Omental fat pad (tissue), 3 donors: ENCODE measurements at regions not wholly inside any gene's neighbourhood (a gene's known extent, or its start where the extent isn't known, plus 50 kb on each side); places are given as distances from the start of the nearest gene placed in this dataset.

Source experiments
- ATAC-seq: fragments of 150-250 bp; one replicate; pipeline ENCODE4 v1.9.1; 2016; ENCODE audit warnings: mild to moderate bottlenecking, moderate library complexity; ENCODE audit not compliant: low FRiP score
- DNase-seq: peaks from one replicate; pipeline ENCODE4 v3.0.0-alpha.2; 2019; ENCODE audit warnings: low spot score
- CTCF ChIP-seq, 3 donors: fragments of 450-650 bp; IDR thresholded peaks; one replicate each; pipeline ENCODE4 v1.5.1; 2016 to 2017; ENCODE audit warnings: antibody characterized with exemption in 3 of 3, mild to moderate bottlenecking in 3 of 3, moderate library complexity in 2 of 3

- ATAC-seq (no peak), DNase-seq (no peak)
- TF ChIP-seq CTCF (IDR thresholded peaks at IDR 0.05), result no peak
Measured at GRCh38 chr5:67266654-67267350, 70.2 kb upstream of the CD180 start.

GRCh38 chr5:67265951-67266350 is 69.4 kb upstream of the CD180 start:
- DNase-seq, result no peak
- no peak for ATAC-seq
- no peak for TF ChIP-seq CTCF (IDR thresholded peaks at IDR 0.05)

- ATAC-seq (no peak), DNase-seq (no peak)
- no peak for TF ChIP-seq CTCF (IDR thresholded peaks at IDR 0.05)
Measured at GRCh38 chr5:67263656-67264408, 67.2 kb upstream of the CD180 start.

GRCh38 chr5:67262956-67263355 is 66.4 kb upstream of the CD180 start:
- no peak for TF ChIP-seq CTCF (IDR thresholded peaks at IDR 0.05)
- ATAC-seq (no peak), DNase-seq (no peak)

GRCh38 chr5:67262206-67262605 is 65.6 kb upstream of the CD180 start:
- TF ChIP-seq CTCF (IDR thresholded peaks at IDR 0.05), result no peak
- no peak for ATAC-seq
- DNase-seq, result no peak

- no peak for ATAC-seq
- TF ChIP-seq CTCF (IDR thresholded peaks at IDR 0.05), result no peak
Measured at GRCh38 chr5:67259548-67260215, 63.1 kb upstream of the CD180 start.

More at GRCh38 chr5:67259548-67260215, 63.1 kb upstream of the CD180 start:
- DNase-seq, result no peak
